H9 (cell line): ENCODE measurements at regions not wholly inside any gene's neighbourhood (a gene's known extent, or its start where the extent isn't known, plus 50 kb on each side); places are given as distances from the start of the nearest gene placed in this dataset.

Experiments
- DNase-seq: peaks from one replicate; pipeline ENCODE4 v3.0.0-alpha.2; 2017
- H2AFZ ChIP-seq: one replicate; pipeline ENCODE4 v1.6.1; 2013; ENCODE audit warnings: mild to moderate bottlenecking, low read length, control low read depth, moderate library complexity
- H2AK5ac ChIP-seq: 2 replicates; pipeline ENCODE4 v1.6.1; 2013; ENCODE audit warnings: low read length, control low read depth, mixed read lengths; ENCODE audit not compliant: insufficient read length
- H2BK120ac ChIP-seq: one replicate; pipeline ENCODE4 v1.6.1; 2013; ENCODE audit warnings: low read depth, mild to moderate bottlenecking, low read length, control low read depth, inconsistent platforms; ENCODE audit not compliant: poor library complexity, severe bottlenecking
- H2BK12ac ChIP-seq: 2 replicates; pipeline ENCODE4 v1.6.1; 2013; ENCODE audit warnings: low read length, control low read depth, mixed read lengths, low read depth; ENCODE audit not compliant: insufficient read length
- H2BK15ac ChIP-seq: 2 replicates; pipeline ENCODE4 v1.6.1; 2013; ENCODE audit warnings: low read depth, low read length, control low read depth
- H2BK20ac ChIP-seq: one replicate; pipeline ENCODE4 v1.6.1; 2013; ENCODE audit warnings: low read depth, mild to moderate bottlenecking, low read length, control low read depth, inconsistent platforms; ENCODE audit not compliant: poor library complexity, severe bottlenecking
- H2BK5ac ChIP-seq: 2 replicates; pipeline ENCODE4 v1.6.1; 2013; ENCODE audit warnings: low read length, control low read depth, mixed read lengths; ENCODE audit not compliant: insufficient read length
- H3K14ac ChIP-seq: 2 replicates; pipeline ENCODE4 v1.6.1; 2013; ENCODE audit warnings: low read length, control low read depth; ENCODE audit not compliant: insufficient read depth
- H3K18ac ChIP-seq: 2 replicates; pipeline ENCODE4 v1.6.1; 2013; ENCODE audit warnings: low read depth, mild to moderate bottlenecking, mixed read lengths, low read length, control low read depth; ENCODE audit not compliant: insufficient read length
- H3K23ac ChIP-seq: 2 replicates; pipeline ENCODE4 v1.6.1; 2013; ENCODE audit warnings: low read length, control low read depth, mixed read lengths, low read depth; ENCODE audit not compliant: insufficient read length
- H3K23me2 ChIP-seq: 2 replicates; pipeline ENCODE4 v1.6.1; 2013; ENCODE audit warnings: low read depth, mild to moderate bottlenecking, mixed read lengths, low read length, control low read depth; ENCODE audit not compliant: insufficient read length, poor library complexity, severe bottlenecking
- H3K27ac ChIP-seq: 2 replicates; pipeline ENCODE4 v1.5.1; 2013; ENCODE audit warnings: low read length, control low read depth, mixed read lengths, low read depth; ENCODE audit not compliant: insufficient read length
- H3K27me3 ChIP-seq: 2 replicates; pipeline ENCODE4 v1.6.1; 2013; ENCODE audit warnings: low read length, control low read depth, inconsistent platforms; ENCODE audit not compliant: insufficient read depth
- H3K4ac ChIP-seq: 2 replicates; pipeline ENCODE4 v1.6.1; 2013; ENCODE audit warnings: low read depth, mild to moderate bottlenecking, control low read depth, inconsistent platforms, low read length, moderate library complexity
- H3K4me1 ChIP-seq: 2 replicates; pipeline ENCODE4 v1.6.1; 2013; ENCODE audit warnings: low read length, control low read depth, inconsistent platforms; ENCODE audit not compliant: insufficient read depth
- H3K4me2 ChIP-seq: 2 replicates; pipeline ENCODE4 v1.6.1; 2013; ENCODE audit warnings: low read length, control low read depth, mixed read lengths; ENCODE audit not compliant: insufficient read length, insufficient read depth
- H3K56ac ChIP-seq: 2 replicates; pipeline ENCODE4 v1.6.1; 2013; ENCODE audit warnings: low read depth, mild to moderate bottlenecking, mixed read lengths, low read length, control low read depth; ENCODE audit not compliant: insufficient read length
- H3K79me1 ChIP-seq: 2 replicates; pipeline ENCODE4 v1.6.1; 2013; ENCODE audit warnings: low read depth, mild to moderate bottlenecking, moderate library complexity, low read length, control low read depth, inconsistent platforms; ENCODE audit not compliant: insufficient read depth, poor library complexity, severe bottlenecking
- H3K79me2 ChIP-seq: 2 replicates; pipeline ENCODE4 v1.6.1; 2013; ENCODE audit warnings: low read length, control low read depth, inconsistent platforms; ENCODE audit not compliant: insufficient read depth
- H3K9ac ChIP-seq: 2 replicates; pipeline ENCODE4 v1.6.1; 2013; ENCODE audit warnings: low read length, control low read depth, mixed read lengths; ENCODE audit not compliant: insufficient read length; ENCODE audit errors: extremely low read depth
- H3K9me3 ChIP-seq: one replicate; pipeline ENCODE4 v1.6.1; 2013; ENCODE audit warnings: low read depth, low read length, inconsistent platforms; ENCODE audit not compliant: control insufficient read depth
- H3T11ph ChIP-seq: one replicate; pipeline ENCODE4 v1.6.1; 2013; ENCODE audit warnings: mild to moderate bottlenecking, low read length, control low read depth, inconsistent platforms
- H4K20me1 ChIP-seq: one replicate; pipeline ENCODE4 v1.6.1; 2013; ENCODE audit not compliant: control insufficient read depth, insufficient read length, insufficient read depth
- H4K5ac ChIP-seq: 2 replicates; pipeline ENCODE4 v1.6.1; 2013; ENCODE audit warnings: low read depth, mild to moderate bottlenecking, mixed read lengths, low read length, control low read depth; ENCODE audit not compliant: insufficient read length
- H4K8ac ChIP-seq: replicated peaks from 2 replicates; pipeline ENCODE4 v1.6.1; 2013; ENCODE audit warnings: low read length, control low read depth, mixed read lengths, low read depth; ENCODE audit not compliant: insufficient read length
- H4K91ac ChIP-seq: 2 replicates; pipeline ENCODE4 v1.6.1; 2013; ENCODE audit warnings: low read depth, mild to moderate bottlenecking, moderate library complexity, mixed read lengths, low read length, control low read depth; ENCODE audit not compliant: insufficient read length
- H3K27ac Mint-ChIP-seq, 3 experiments: 2 replicates in 2 of 3; 3 replicates in 1 of 3; pipeline ENCODE4 v1.8.0; 2020 to 2021; ENCODE audit warnings: mixed read lengths in 3 of 3, mild to moderate bottlenecking in 1 of 3, moderate library complexity in 1 of 3
- H3K27me3 Mint-ChIP-seq: 2 replicates; pipeline ENCODE4 v1.8.0; 2021; ENCODE audit warnings: low read depth, mild to moderate bottlenecking, moderate library complexity, mixed read lengths
- H3K36me3 Mint-ChIP-seq, 3 experiments: 2 replicates in 2 of 3; 3 replicates in 1 of 3; pipeline ENCODE4 v1.8.0; 2020 to 2021; ENCODE audit warnings: low read depth in 3 of 3, mixed read lengths in 3 of 3; ENCODE audit not compliant: insufficient read depth in 1 of 3
- H3K4me1 Mint-ChIP-seq, 2 experiments: 2 replicates each; pipeline ENCODE4 v1.8.0; 2020; ENCODE audit warnings: mixed read lengths in 2 of 2
- H3K4me3 Mint-ChIP-seq, 2 experiments: 2 replicates in 1 of 2; 3 replicates in 1 of 2; pipeline ENCODE4 v1.8.0; 2020 to 2021; ENCODE audit warnings: mild to moderate bottlenecking in 2 of 2, mixed read lengths in 2 of 2, moderate library complexity in 1 of 2
- H3K9me3 Mint-ChIP-seq, 2 experiments: 2 replicates in 1 of 2; 3 replicates in 1 of 2; pipeline ENCODE4 v1.8.0; 2020; ENCODE audit warnings: mild to moderate bottlenecking in 2 of 2, mixed read lengths in 2 of 2, moderate library complexity in 1 of 2
- CTCF ChIP-seq: fragments of 200-600 bp; sonication (generic); conservative IDR thresholded peaks from 3 replicates; pipeline ENCODE4 v1.8.0; 2021; ENCODE audit warnings: antibody characterized with exemption, mild to moderate bottlenecking
- WGBS: extraction: QIAGEN DNeasy Blood & Tissue Kit; methylation state at CpG from one replicate; pipeline ENCODE4 v1.1.7; 2013; ENCODE audit warnings: missing lambda C conversion rate, low lambda C conversion rate, mixed read lengths; ENCODE audit not compliant: insufficient read length; ENCODE audit errors: extremely low coverage; 5-methylcytosine and 5-hydroxymethylcytosine counted together

- H4K20me1 ChIP-seq: no peaks in the 10 kb centered on the region
- no peak for DNase-seq
- H2BK5ac ChIP-seq: no peak overlapping the region
- Mint-ChIP-seq H3K4me3 (no peak overlapping the region), H3K4me1 (peaks cover 17 to 25% of the 10 kb centered on the region in 2 experiments), H3K27me3 (no peaks in the 10 kb centered on the region), H3K36me3 (no peaks in the 10 kb centered on the region), H3K27ac (no peak overlapping the region), H3K9me3 (peaks cover 2% of the 10 kb centered on the region in 2 experiments; a peak in 1 of 5 replicates)
- H3K23ac ChIP-seq: no peak overlapping the region
- no peak overlapping the region for H2BK120ac ChIP-seq
- no peak overlapping the region for H4K91ac ChIP-seq
- no peak overlapping the region for H2AK5ac ChIP-seq
- no peak overlapping the region for H4K5ac ChIP-seq
- no peak overlapping the region for H3K27ac ChIP-seq
- no peak overlapping the region for H3T11ph ChIP-seq
- H3K4ac ChIP-seq: no peak overlapping the region
- no peak overlapping the region for H3K18ac ChIP-seq
- no peak overlapping the region for H3K4me2 ChIP-seq
- H3K9me3 ChIP-seq: no peaks in the 10 kb centered on the region
- no peak overlapping the region for H2AFZ ChIP-seq
- no peaks in the 10 kb centered on the region; the same call in 1 of the 2 replicates for H3K4me1 ChIP-seq
- no peak overlapping the region for H2BK15ac ChIP-seq
- no peak for TF ChIP-seq CTCF
- no peaks in the 10 kb centered on the region for H3K27me3 ChIP-seq
- H3K14ac ChIP-seq: no peak overlapping the region
- no peaks in the 10 kb centered on the region for H3K79me1 ChIP-seq
- no peak overlapping the region for H3K56ac ChIP-seq
- no peak overlapping the region for H4K8ac ChIP-seq
- no peak overlapping the region for H2BK20ac ChIP-seq
- no peaks in the 10 kb centered on the region for H3K23me2 ChIP-seq
- no peaks in the 10 kb centered on the region for H3K79me2 ChIP-seq
- no CpG with 5 or more reads among the region's 3 CpGs for WGBS
- H2BK12ac ChIP-seq: no peak overlapping the region
- H3K9ac ChIP-seq: no peak overlapping the region
Observed at GRCh38 chr3:181839916-181840297, 128.2 kb downstream of the SOX2 start.
